ENCODE measurements at regions not wholly inside any gene's neighbourhood (a gene's known extent, or its start where the extent isn't known, plus 50 kb on each side); places are given as distances from the start of the nearest gene placed in this dataset.

GRCh38 chr7:125326666-125327255 is 397.1 kb upstream of the POT1 start:
- no peak for TF ChIP-seq POLR2A (IDR thresholded peaks at IDR 0.05; ENCODE audit: low read depth, low read length)
- TF ChIP-seq POLR2AphosphoS5 (IDR thresholded peaks at IDR 0.05; ENCODE audit: low read depth, low read length) = no peak
